ENCODE measurements at regions not wholly inside any gene's neighbourhood (a gene's known extent, or its start where the extent isn't known, plus 50 kb on each side); places are given as distances from the start of the nearest gene placed in this dataset.

DNA sequence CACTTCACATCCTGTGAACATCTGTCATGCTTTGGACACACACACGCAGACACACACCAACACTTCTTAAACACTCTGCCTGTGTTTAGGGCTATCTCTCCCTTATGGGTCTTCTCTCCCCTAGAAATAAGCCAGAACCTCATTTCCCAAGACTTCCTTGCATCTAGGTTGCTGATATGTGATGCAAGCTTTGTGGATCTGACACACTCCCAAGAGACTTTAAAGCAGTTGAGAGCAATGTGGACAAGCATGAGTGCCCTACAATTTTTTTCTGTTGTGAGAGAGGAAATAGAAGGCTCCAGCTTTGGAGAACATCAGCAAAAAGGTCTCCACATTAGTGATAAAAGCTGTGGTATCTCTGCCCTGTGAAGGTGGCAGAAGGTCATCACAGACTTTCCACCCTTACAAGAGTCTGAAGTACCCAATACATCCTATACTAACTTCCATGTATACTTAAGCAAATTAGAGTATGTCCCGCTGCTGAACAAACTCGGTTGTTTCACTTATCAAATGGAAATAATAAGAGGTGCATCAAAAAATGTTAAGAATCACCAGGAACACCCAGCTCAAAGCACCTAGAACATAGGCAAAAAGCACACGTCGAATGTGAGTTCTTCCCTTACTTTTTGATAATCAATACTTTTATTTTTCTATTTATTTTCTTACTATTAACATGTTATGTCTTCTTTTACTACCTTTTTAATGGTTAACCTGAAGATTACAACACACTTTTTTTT is 267.6 kb downstream of the SETD4 start:
- H3K27ac ChIP-seq (ENCODE audit: low read length): no peak overlapping the region
- no peaks in the 10 kb centered on the region; the same call in 1 of the 2 replicates for H3K27me3 ChIP-seq (ENCODE audit: control insufficient read depth, insufficient read depth, low read length)
- no peaks in the 10 kb centered on the region for H3K36me3 ChIP-seq (ENCODE audit: control insufficient read depth, insufficient read depth, low read length)
- CTCF ChIA-PET: no interaction called here
- H3K4me3 ChIP-seq (ENCODE audit: low read depth in 2 of 2, low read length in 2 of 2): no peak overlapping the region
- DNase-seq (ENCODE audit: low read depth, low spot score): no peak
- ATAC-seq: no peak
- no peaks in the 10 kb centered on the region for H3K9me3 ChIP-seq (ENCODE audit: control insufficient read depth, insufficient read depth, low read depth, low read length)
- in situ Hi-C loops (cut with HindIII; ENCODE audit: low pct_unique_long_range_greater_than_20kb, low sequenced_read_pairs): no loop called here
- intact Hi-C loops (cut with micrococcal nuclease; ENCODE audit: unreplicated experiment): no loop called here
- TF ChIP-seq, protein P1, sequence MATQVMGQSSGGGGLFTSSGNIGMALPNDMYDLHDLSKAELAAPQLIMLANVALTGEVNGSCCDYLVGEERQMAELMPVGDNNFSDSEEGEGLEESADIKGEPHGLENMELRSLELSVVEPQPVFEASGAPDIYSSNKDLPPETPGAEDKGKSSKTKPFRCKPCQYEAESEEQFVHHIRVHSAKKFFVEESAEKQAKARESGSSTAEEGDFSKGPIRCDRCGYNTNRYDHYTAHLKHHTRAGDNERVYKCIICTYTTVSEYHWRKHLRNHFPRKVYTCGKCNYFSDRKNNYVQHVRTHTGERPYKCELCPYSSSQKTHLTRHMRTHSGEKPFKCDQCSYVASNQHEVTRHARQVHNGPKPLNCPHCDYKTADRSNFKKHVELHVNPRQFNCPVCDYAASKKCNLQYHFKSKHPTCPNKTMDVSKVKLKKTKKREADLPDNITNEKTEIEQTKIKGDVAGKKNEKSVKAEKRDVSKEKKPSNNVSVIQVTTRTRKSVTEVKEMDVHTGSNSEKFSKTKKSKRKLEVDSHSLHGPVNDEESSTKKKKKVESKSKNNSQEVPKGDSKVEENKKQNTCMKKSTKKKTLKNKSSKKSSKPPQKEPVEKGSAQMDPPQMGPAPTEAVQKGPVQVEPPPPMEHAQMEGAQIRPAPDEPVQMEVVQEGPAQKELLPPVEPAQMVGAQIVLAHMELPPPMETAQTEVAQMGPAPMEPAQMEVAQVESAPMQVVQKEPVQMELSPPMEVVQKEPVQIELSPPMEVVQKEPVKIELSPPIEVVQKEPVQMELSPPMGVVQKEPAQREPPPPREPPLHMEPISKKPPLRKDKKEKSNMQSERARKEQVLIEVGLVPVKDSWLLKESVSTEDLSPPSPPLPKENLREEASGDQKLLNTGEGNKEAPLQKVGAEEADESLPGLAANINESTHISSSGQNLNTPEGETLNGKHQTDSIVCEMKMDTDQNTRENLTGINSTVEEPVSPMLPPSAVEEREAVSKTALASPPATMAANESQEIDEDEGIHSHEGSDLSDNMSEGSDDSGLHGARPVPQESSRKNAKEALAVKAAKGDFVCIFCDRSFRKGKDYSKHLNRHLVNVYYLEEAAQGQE (IDR thresholded peaks at IDR 0.05; ENCODE audit: insufficient read depth in 1 of 2, low read depth in 2 of 2, low read length in 1 of 2): no peak
- TF ChIP-seq CTCF (IDR thresholded peaks at IDR 0.05) (no peak), SIN3A (IDR thresholded peaks at IDR 0.05; ENCODE audit: borderline replicate concordance, insufficient read depth, low read depth, low read length) (no peak), TCF7L2 (IDR thresholded peaks at IDR 0.05; ENCODE audit: low read depth, low read length) (no peak), POLR2AphosphoS5 (IDR thresholded peaks at IDR 0.05; ENCODE audit: low read depth, low read length) (no peak)
- BruUV-seq (replicated peaks): no TSS peak
- POLR2A ChIA-PET: no interaction called here
- H3K4me1 ChIP-seq (ENCODE audit: control insufficient read depth, insufficient read depth, low read length): no peaks in the 10 kb centered on the region

GRCh38 chr21:35791541-35792325 is 268.6 kb downstream of the SETD4 start:
- intact Hi-C loops (cut with micrococcal nuclease; ENCODE audit: unreplicated experiment): no loop called here
- no TSS peak for BruUV-seq (replicated peaks)
- ATAC-seq: no peak
- POLR2A ChIA-PET: no interaction called here
- CTCF ChIA-PET: no interaction called here
- DNase-seq (ENCODE audit: low read depth, low spot score): no peak
- no peak overlapping the region for H3K4me3 ChIP-seq (ENCODE audit: low read depth in 2 of 2, low read length in 2 of 2)
- in situ Hi-C loops (cut with HindIII; ENCODE audit: low pct_unique_long_range_greater_than_20kb, low sequenced_read_pairs): no loop called here
- H3K36me3 ChIP-seq (ENCODE audit: control insufficient read depth, insufficient read depth, low read length): no peaks in the 10 kb centered on the region
- H3K27ac ChIP-seq (ENCODE audit: low read length): no peak overlapping the region
- no peaks in the 10 kb centered on the region for H3K9me3 ChIP-seq (ENCODE audit: control insufficient read depth, insufficient read depth, low read depth, low read length)
- no peak for TF ChIP-seq SIN3A (IDR thresholded peaks at IDR 0.05; ENCODE audit: borderline replicate concordance, insufficient read depth, low read depth, low read length)
- no peak for TF ChIP-seq POLR2AphosphoS5 (IDR thresholded peaks at IDR 0.05; ENCODE audit: low read depth, low read length)
- TF ChIP-seq, protein P1 (IDR thresholded peaks at IDR 0.05; ENCODE audit: insufficient read depth in 1 of 2, low read depth in 2 of 2, low read length in 1 of 2): no peak
- TF ChIP-seq CTCF (IDR thresholded peaks at IDR 0.05): no peak
- no peak for TF ChIP-seq TCF7L2 (IDR thresholded peaks at IDR 0.05; ENCODE audit: low read depth, low read length)
- H3K27me3 ChIP-seq (ENCODE audit: control insufficient read depth, insufficient read depth, low read length): no peaks in the 10 kb centered on the region; the same call in 1 of the 2 replicates
- no peaks in the 10 kb centered on the region for H3K4me1 ChIP-seq (ENCODE audit: control insufficient read depth, insufficient read depth, low read length)
